SU-DHL-6 (cell line): ENCODE measurements at regions not wholly inside any gene's neighbourhood (a gene's known extent, or its start where the extent isn't known, plus 50 kb on each side); places are given as distances from the start of the nearest gene placed in this dataset.
"Not testable (repeated sequence)": the region's sequence is repeated elsewhere in the genome, so short reads cannot be mapped to it uniquely, and the experiment has no call there.

Source experiments
- H2AFZ ChIP-seq: fragments of 200-600 bp; sonication (generic); 2 replicates; pipeline ENCODE4 v1.6.1; 2014; ENCODE audit warnings: low read depth, mild to moderate bottlenecking, moderate library complexity, mixed read lengths, antibody characterized with exemption, low read length; ENCODE audit not compliant: severe bottlenecking
- H3F3A ChIP-seq: fragments of 200-600 bp; shearing (Covaris generic); 2 replicates; pipeline ENCODE4 v1.6.0; 2016; ENCODE audit warnings: antibody characterized with exemption, mild to moderate bottlenecking; ENCODE audit not compliant: insufficient read depth
- H3K27ac ChIP-seq: fragments of 200-600 bp; sonication (generic); 2 replicates; pipeline ENCODE4 v1.5.1; 2016; ENCODE audit warnings: low read depth, mild to moderate bottlenecking, low read length, moderate library complexity, mixed read lengths
- H3K27me3 ChIP-seq: fragments of 200-600 bp; sonication (generic), shearing (Covaris generic); 2 replicates; pipeline ENCODE4 v1.6.0; 2014; ENCODE audit warnings: mild to moderate bottlenecking, low read length
- H3K36me3 ChIP-seq: fragments of 200-600 bp; sonication (generic); 2 replicates; pipeline ENCODE4 v1.6.1; 2014; ENCODE audit warnings: mild to moderate bottlenecking, low read length, mixed read lengths
- H3K4me2 ChIP-seq: fragments of 300-600, 200-600 bp; shearing (Covaris generic), sonication (generic); 2 replicates; pipeline ENCODE4 v1.6.0; 2014; ENCODE audit warnings: low read length, low read depth, mild to moderate bottlenecking; ENCODE audit not compliant: poor library complexity, severe bottlenecking
- H3K4me3 ChIP-seq: fragments of 200-600 bp; sonication (generic); 2 replicates; pipeline ENCODE4 v1.5.1; 2014; ENCODE audit warnings: antibody characterized with exemption, low read length, mild to moderate bottlenecking, mixed read lengths; ENCODE audit not compliant: insufficient read depth, poor library complexity, severe bottlenecking
- H3K79me2 ChIP-seq: fragments of 200-600 bp; sonication (generic); 2 replicates; pipeline ENCODE4 v1.6.1; 2014; ENCODE audit warnings: mild to moderate bottlenecking, low read length, moderate library complexity; ENCODE audit not compliant: insufficient read depth
- H3K9ac ChIP-seq: fragments of 200-600 bp; sonication (generic); 2 replicates; pipeline ENCODE4 v1.7.0; 2014; ENCODE audit warnings: mild to moderate bottlenecking, low read length
- H3K9me2 ChIP-seq: fragments of 200-600 bp; sonication (generic); replicated peaks from 2 replicates; pipeline ENCODE4 v1.6.1; 2014; ENCODE audit warnings: low read length; ENCODE audit not compliant: insufficient read depth
- H3K9me3 ChIP-seq: fragments of 200-600 bp; sonication (generic); 2 replicates; pipeline ENCODE4 v1.6.1; 2014; ENCODE audit warnings: low read length, mixed read lengths; ENCODE audit not compliant: insufficient read depth
- H4K20me1 ChIP-seq: fragments of 200-600 bp; sonication (generic); 2 replicates; pipeline ENCODE4 v1.6.1; 2014; ENCODE audit warnings: low read depth, mild to moderate bottlenecking, antibody characterized with exemption, low read length, moderate library complexity, mixed read lengths
- CTCF ChIP-seq: fragments of 200-600 bp; sonication (generic); IDR thresholded peaks from one replicate; pipeline ENCODE4 v1.5.1; 2017; ENCODE audit warnings: antibody characterized with exemption, mild to moderate bottlenecking, low read length, moderate library complexity; ENCODE audit not compliant: insufficient read depth, poor library complexity, severe bottlenecking
- EZH2phosphoT487 ChIP-seq: fragments of 200-600 bp; sonication (generic), shearing (Covaris generic); conservative IDR thresholded peaks from 2 replicates; pipeline ENCODE4 v1.6.1; 2018; ENCODE audit warnings: mild to moderate bottlenecking, antibody characterized with exemption, low read length, moderate library complexity, mixed read lengths

GRCh38 chr1:181893937-181894336 is 167.6 kb downstream of the ZNF648 start:
- Histone ChIP-seq H3K9me2 (no peaks in the 10 kb centered on the region), H3K4me3 (no peak overlapping the region), H4K20me1 (no peaks in the 10 kb centered on the region), H3K9ac (no peak overlapping the region), H3F3A (no peaks in the 10 kb centered on the region), H2AFZ (no peak overlapping the region), H3K36me3 (no peaks in the 10 kb centered on the region), H3K9me3 (no peaks in the 10 kb centered on the region), H3K79me2 (no peaks in the 10 kb centered on the region), H3K27ac (no peak overlapping the region), H3K4me2 (no peak overlapping the region), H3K27me3 (no peaks in the 10 kb centered on the region)
- TF ChIP-seq EZH2phosphoT487 (no peak), CTCF (no peak)

GRCh38 chr1:181893150-181893549 is 168.4 kb downstream of the ZNF648 start:
- not testable (repeated sequence) for H4K20me1 ChIP-seq, H3K4me3 ChIP-seq, H3K9me2 ChIP-seq, H3K79me2 ChIP-seq, H3K27me3 ChIP-seq, H2AFZ ChIP-seq, H3K9ac ChIP-seq, H3F3A ChIP-seq, H3K36me3 ChIP-seq, H3K4me2 ChIP-seq, H3K27ac ChIP-seq, H3K9me3 ChIP-seq

GRCh38 chr1:181872562-181872961 is 188.9 kb downstream of the ZNF648 start:
- no peak overlapping the region for H2AFZ ChIP-seq
- H3K79me2 ChIP-seq = no peaks in the 10 kb centered on the region
- TF ChIP-seq EZH2phosphoT487 (no peak), CTCF (no peak)
- H3K36me3 ChIP-seq = no peaks in the 10 kb centered on the region
- no peak overlapping the region for H3K4me3 ChIP-seq
- no peaks in the 10 kb centered on the region for H3K9me3 ChIP-seq
- no peaks in the 10 kb centered on the region for H3F3A ChIP-seq
- no peak overlapping the region for H3K9ac ChIP-seq
- H3K27ac ChIP-seq = no peak overlapping the region
- no peak overlapping the region for H3K4me2 ChIP-seq
- H4K20me1 ChIP-seq = no peaks in the 10 kb centered on the region
- H3K9me2 ChIP-seq = no peaks in the 10 kb centered on the region
- H3K27me3 ChIP-seq = no peaks in the 10 kb centered on the region

DNA sequence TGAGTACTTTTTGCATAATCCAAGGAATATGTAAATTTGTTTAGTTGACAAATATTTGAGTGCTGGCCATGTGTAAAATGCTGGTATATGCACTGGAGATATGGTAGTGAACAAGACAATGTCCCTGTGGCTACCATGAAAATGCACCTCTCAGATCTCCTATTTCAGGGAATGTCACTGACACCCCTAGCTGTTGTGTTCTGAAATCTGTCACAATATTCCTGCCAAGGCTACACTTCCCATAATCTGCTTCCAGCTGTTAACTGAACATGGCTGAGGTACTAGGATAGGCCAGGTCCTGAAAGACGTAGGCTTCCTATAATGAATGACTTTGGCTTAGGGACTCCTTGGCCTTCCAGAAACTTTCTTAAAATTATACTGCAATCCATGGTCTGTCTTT is 197.8 kb downstream of the ZNF648 start:
- H3K27ac ChIP-seq = no peak overlapping the region
- no peaks in the 10 kb centered on the region for H3K9me2 ChIP-seq
- H3K4me2 ChIP-seq = no peak overlapping the region
- H3F3A ChIP-seq = no peaks in the 10 kb centered on the region
- H4K20me1 ChIP-seq = no peaks in the 10 kb centered on the region
- no peaks in the 10 kb centered on the region for H3K79me2 ChIP-seq
- no peak for TF ChIP-seq EZH2phosphoT487
- TF ChIP-seq CTCF = no peak
- H3K36me3 ChIP-seq = no peaks in the 10 kb centered on the region
- no peaks in the 10 kb centered on the region for H3K9me3 ChIP-seq
- H2AFZ ChIP-seq = no peak overlapping the region
- H3K9ac ChIP-seq = no peak overlapping the region
- no peak overlapping the region for H3K4me3 ChIP-seq
- no peaks in the 10 kb centered on the region for H3K27me3 ChIP-seq
